ENCODE measurements at regions not wholly inside any gene's neighbourhood (a gene's known extent, or its start where the extent isn't known, plus 50 kb on each side); places are given as distances from the start of the nearest gene placed in this dataset.

- H3K9ac ChIP-seq (ENCODE audit: insufficient read depth in 1 of 2, low read length in 2 of 2): no peak overlapping the region
- no peak overlapping the region for H3K4me3 ChIP-seq
- ATAC-seq (ENCODE audit: insufficient read depth, low FRiP score) (no peak), DNase-seq (no peak)
- H3K27ac ChIP-seq (ENCODE audit: low read depth in 1 of 2, low read length in 1 of 2): no peak overlapping the region
- H3K27me3 ChIP-seq (ENCODE audit: control insufficient read depth in 3 of 3, insufficient read depth in 3 of 3, low read length in 2 of 3): no peaks in the 10 kb centered on the region
- peaks cover 0 to under 1% (median 0%) of the 10 kb centered on the region in 5 donors for H3K4me1 ChIP-seq (ENCODE audit: control insufficient read depth in 5 of 5, insufficient read depth in 5 of 5, low read length in 5 of 5)
- 83 to 87% methylated on average over 14 of the region's 14 CpGs for whole genome bisulfite sequencing, 2 donors
- H3K9me3 ChIP-seq (ENCODE audit: control insufficient read depth in 4 of 4, insufficient read depth in 3 of 4, low read length in 3 of 4): no peaks in the 10 kb centered on the region
- no peak for TF ChIP-seq CTCF (IDR thresholded peaks at IDR 0.05; ENCODE audit: control extremely low read depth, extremely low read depth)
- H3K36me3 ChIP-seq (ENCODE audit: control insufficient read depth in 4 of 4, insufficient read depth in 4 of 4, low read length in 4 of 4): no peaks in the 10 kb centered on the region
These were observed 189.1 kb downstream of the IGLL1 start for GRCh38 chr22:23391022-23391421.

- DNase-seq (no peak), ATAC-seq (ENCODE audit: insufficient read depth, low FRiP score) (no peak)
- H3K36me3 ChIP-seq (ENCODE audit: control insufficient read depth in 4 of 4, insufficient read depth in 4 of 4, low read length in 4 of 4): no peaks in the 10 kb centered on the region
- peaks cover 0 to 6% (median 2%) of the 10 kb centered on the region in 5 donors for H3K4me1 ChIP-seq (ENCODE audit: control insufficient read depth in 5 of 5, insufficient read depth in 5 of 5, low read length in 5 of 5)
- no peaks in the 10 kb centered on the region for H3K27me3 ChIP-seq (ENCODE audit: control insufficient read depth in 3 of 3, insufficient read depth in 3 of 3, low read length in 2 of 3)
- WGBS, 2 donors: 61 to 81% methylated on average over 20 to 21 of the region's 21 CpGs
- TF ChIP-seq CTCF (IDR thresholded peaks at IDR 0.05; ENCODE audit: control extremely low read depth, extremely low read depth): no peak
- H3K27ac ChIP-seq (ENCODE audit: low read depth in 1 of 2, low read length in 1 of 2): no peak overlapping the region
- H3K9ac ChIP-seq (ENCODE audit: insufficient read depth in 1 of 2, low read length in 2 of 2): no peak overlapping the region
- H3K4me3 ChIP-seq: no peak overlapping the region
- H3K9me3 ChIP-seq (ENCODE audit: control insufficient read depth in 4 of 4, insufficient read depth in 3 of 4, low read length in 3 of 4): no peaks in the 10 kb centered on the region
These were observed 190.6 kb downstream of the IGLL1 start for GRCh38 chr22:23389271-23390071.

- Histone ChIP-seq H3K27ac (ENCODE audit: low read depth in 1 of 2, low read length in 1 of 2) (no peak overlapping the region), H3K9me3 (ENCODE audit: control insufficient read depth in 4 of 4, insufficient read depth in 3 of 4, low read length in 3 of 4) (no peaks in the 10 kb centered on the region), H3K9ac (ENCODE audit: insufficient read depth in 1 of 2, low read length in 2 of 2) (no peak overlapping the region), H3K36me3 (ENCODE audit: control insufficient read depth in 4 of 4, insufficient read depth in 4 of 4, low read length in 4 of 4) (no peaks in the 10 kb centered on the region), H3K4me1 (ENCODE audit: control insufficient read depth in 5 of 5, insufficient read depth in 5 of 5, low read length in 5 of 5) (peaks cover 0 to 15% (median 3%) of the 10 kb centered on the region in 5 donors), H3K4me3 (no peak overlapping the region), H3K27me3 (ENCODE audit: control insufficient read depth in 3 of 3, insufficient read depth in 3 of 3, low read length in 2 of 3) (no peaks in the 10 kb centered on the region)
- TF ChIP-seq CTCF (IDR thresholded peaks at IDR 0.05; ENCODE audit: control extremely low read depth, extremely low read depth): no peak
- DNase-seq: no peak
- ATAC-seq (ENCODE audit: insufficient read depth, low FRiP score): no peak
- 87 to 90% methylated on average over 2 to 8 of the region's 8 CpGs for WGBS, 2 donors
These were observed 191.6 kb downstream of the IGLL1 start for GRCh38 chr22:23388517-23388890.

Data from lung (tissue), 11 donors.